ENCODE measurements at regions not wholly inside any gene's neighbourhood (a gene's known extent, or its start where the extent isn't known, plus 50 kb on each side); places are given as distances from the start of the nearest gene placed in this dataset.

GRCh38 chr6:154885214-154885613 is 109.9 kb upstream of the TIAM2 start:
- peak; percentile 50 for DNase-seq

GRCh38 chr6:154886016-154886415 is 109.1 kb upstream of the TIAM2 start:
- DNase-seq, result no peak

GRCh38 chr6:154886471-154886870 is 108.6 kb upstream of the TIAM2 start:
- DNase-seq, result no peak

GRCh38 chr6:154887051-154887450 is 108.1 kb upstream of the TIAM2 start:
- DNase-seq, result no peak

DNA sequence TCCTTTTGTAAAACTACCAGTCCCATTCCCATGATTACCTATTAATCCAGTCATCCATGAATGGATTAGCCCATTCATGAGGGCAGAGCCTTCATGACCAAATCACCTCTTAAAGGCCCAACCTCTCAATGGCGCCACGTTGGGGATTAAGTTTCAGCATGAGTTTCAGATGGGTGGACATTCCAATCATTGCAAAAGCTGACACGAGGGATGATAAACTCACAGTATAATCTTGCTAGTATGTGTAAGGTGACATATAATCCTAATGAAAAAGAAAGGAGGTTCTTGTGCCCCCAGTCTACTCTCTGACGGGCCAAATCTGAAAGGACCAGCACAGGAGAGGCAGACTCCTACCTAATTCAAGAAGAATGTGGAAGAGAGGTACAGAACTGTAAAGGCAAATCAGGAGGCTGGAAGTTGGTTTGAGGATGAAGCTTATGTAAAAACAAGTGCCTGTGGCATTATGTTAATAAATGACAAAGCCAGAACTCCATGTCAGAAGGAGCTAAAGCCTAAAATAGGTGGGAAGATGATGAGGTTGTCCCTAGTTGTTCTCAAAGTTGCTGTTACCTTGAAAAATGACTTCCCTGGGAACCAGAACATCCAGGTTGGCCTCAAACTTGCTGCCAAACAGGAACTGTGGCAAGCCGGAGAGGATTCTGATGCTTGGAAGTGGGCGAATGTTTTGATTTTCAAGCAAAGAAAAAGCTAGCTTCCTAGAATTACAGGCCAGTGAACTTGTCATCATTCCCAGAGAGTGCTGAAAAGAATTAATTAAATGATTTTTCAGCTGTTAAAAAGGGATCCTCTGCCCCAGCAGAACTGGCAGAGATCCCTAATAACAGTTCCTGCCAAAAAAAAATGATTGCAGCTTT is 106.5 kb upstream of the TIAM2 start:
- DNase-seq, result no peak

GRCh38 chr6:154890874-154891273 is 104.2 kb upstream of the TIAM2 start:
- no peak for DNase-seq

GRCh38 chr6:154891901-154892300 is 103.2 kb upstream of the TIAM2 start:
- no peak for DNase-seq

DNA sequence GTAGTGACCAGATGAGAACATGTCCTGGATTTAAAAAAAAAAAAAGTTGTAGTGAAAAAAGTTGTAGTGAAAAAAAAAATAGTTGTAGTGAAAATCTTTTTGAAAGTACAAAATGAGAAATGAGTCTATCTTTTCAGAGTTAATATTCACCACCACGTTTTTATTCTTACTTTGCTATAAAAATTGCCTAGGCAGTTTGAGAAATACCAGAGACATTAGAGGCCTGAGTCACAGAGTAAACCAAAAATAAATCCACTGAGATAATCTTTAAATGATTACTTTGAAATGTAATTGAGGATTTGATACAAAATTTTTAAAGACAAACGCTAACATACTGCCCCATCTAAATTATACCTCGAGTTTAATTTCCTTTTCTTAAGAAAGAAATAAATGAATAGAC is 101.2 kb upstream of the TIAM2 start:
- no peak for DNase-seq

DNA sequence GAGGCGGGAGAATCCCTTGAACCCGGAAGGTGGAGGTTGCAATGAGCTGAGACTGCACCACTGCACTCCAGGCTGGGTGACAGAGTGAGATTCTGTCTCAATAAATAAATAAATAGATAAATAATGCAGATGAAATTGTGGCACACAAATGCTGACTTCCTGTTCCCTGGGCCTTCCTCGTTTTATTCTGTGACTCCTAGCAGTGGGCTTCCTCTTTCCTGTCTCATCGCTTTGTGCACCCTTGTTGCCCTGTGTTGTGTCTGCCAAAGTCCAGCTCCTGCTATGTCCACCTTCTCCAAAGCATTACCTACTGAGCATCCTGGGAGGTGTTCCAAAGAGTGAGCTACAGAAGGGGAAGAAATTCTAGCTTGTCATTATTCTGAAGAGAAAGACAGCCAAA is 100.2 kb upstream of the TIAM2 start:
- DNase-seq, result peak; percentile 29

DNA sequence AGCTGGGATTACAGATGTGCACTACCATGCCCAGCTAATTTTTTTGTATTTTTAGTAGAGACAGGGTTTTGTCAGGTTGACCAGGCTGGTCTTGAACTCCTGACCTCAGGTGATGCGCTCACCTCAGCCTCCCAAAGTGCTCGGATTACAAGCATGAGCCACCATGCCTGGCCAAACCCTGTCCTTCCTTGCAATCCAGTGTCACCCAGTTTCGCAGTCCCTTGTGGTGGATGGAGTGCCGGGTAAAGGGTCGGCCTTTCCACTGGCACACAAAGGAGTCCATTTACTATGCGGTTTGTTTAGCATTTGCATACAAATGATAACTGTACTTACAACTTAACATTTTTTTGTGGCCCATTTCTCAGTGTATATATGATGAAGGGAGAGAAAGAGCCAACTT is 99.3 kb upstream of the TIAM2 start:
- no peak for DNase-seq

DNA sequence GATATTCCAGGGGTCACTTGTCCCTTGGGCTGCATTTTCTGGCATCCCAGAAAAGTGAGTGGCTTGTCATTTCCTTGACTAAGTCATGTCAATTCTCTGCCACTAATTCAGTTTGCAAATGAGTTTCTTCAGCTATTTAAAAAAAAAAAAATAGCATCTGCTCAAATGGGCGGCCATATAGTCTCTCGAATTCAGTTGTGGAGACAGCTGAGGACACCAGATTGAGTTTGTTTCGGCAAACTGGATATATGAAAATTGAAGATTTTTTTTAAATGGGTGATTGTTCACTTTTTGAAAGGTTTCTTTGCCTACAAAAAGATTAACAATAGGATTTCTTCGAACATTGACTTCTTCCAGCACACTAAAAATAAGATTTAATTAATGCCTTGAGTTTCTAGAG is 96.3 kb upstream of the TIAM2 start:
- no peak for DNase-seq

- no peak for DNase-seq
Observed at GRCh38 chr6:154899824-154900463, 95.2 kb upstream of the TIAM2 start.

- DNase-seq, result peak; percentile 51
Observed at GRCh38 chr6:154901876-154902552, 93.1 kb upstream of the TIAM2 start.

GRCh38 chr6:154907291-154907690 is 87.8 kb upstream of the TIAM2 start:
- no peak for DNase-seq

GRCh38 chr6:154908723-154909122 is 86.4 kb upstream of the TIAM2 start:
- no peak for DNase-seq

DNA sequence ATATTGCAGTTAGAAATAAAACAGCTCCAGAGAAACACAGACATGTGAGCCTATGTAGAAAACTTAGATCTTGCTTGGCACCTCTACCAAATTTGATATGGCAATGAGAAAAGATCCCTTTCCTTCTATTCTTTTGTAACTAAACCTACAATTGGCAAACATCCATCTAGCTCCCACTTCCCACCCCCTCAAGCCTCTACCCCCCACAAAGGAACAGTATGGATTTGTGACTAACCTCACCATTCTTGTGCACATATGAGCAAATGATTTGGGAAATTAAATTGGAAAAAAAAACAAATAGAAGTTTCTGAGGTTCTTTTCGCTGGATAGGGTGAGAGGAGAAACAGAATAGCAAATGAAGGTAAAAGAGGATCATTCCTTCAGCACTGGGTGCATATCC is 85.8 kb upstream of the TIAM2 start:
- no peak for DNase-seq

DNA sequence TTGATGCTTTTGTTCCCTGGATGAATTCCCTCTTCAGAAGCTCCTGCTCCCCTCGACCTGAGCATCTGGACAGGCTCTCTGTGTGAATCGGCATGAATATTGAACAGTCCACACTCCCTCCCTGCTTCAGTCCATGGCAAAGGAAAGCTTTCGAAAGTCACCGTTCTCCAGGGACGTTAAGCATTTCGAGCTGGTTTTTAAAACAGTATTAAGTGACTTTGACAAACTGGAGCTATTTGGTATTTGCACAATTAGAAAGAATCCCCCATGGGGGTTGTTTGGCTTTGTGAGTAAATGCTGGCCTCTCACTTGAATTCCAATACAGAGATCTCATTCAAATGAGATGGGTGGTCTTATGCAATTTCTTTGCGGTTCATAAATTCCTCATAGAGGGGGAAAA is 85.3 kb upstream of the TIAM2 start:
- DNase-seq, result no peak

- no peak for DNase-seq
Observed at GRCh38 chr6:154914288-154914687, 80.8 kb upstream of the TIAM2 start.

GRCh38 chr6:154916857-154917256 is 78.3 kb upstream of the TIAM2 start:
- no peak for DNase-seq

DNA sequence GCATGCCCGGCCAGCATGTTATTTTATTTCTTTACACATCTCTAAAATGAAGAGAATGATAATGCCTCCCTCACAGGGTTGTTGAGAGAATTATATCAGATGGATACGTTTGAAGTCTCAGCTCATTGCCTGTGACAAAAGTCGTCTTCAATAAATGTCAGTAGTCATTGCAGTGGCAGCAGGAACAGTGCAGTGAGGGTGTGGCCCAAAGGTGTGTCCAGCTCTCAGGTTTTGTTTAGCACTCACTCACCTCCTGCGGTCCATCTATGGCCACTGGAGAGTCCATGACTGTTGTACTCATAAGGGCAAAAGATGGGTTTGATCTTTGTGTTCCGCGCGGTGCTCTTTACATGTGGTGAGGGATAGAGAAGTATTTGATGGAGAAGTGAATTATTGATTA is 77.2 kb upstream of the TIAM2 start:
- no peak for DNase-seq

DNA sequence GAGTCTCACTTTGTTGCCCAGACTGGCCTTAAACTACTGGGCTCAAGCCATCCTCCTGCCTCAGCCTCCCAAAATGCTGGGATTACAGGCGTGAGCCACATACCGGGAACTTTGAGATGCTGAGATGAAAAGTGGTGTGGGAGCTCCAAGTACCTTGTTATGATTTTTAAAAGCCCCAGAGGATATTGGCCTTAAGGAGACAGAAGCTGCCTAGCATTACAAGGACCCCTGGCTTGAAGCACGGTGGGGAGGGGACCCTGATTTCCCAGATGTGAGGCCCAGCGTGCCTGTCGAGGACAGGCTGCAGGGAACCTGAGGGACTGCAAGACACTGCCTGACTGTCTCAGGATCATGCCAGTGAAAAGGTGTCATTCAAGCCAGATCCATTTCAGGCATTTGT is 75.3 kb upstream of the TIAM2 start:
- no peak for DNase-seq

GRCh38 chr6:154920495-154921200 is 74.5 kb upstream of the TIAM2 start:
- DNase-seq, result no peak

DNA sequence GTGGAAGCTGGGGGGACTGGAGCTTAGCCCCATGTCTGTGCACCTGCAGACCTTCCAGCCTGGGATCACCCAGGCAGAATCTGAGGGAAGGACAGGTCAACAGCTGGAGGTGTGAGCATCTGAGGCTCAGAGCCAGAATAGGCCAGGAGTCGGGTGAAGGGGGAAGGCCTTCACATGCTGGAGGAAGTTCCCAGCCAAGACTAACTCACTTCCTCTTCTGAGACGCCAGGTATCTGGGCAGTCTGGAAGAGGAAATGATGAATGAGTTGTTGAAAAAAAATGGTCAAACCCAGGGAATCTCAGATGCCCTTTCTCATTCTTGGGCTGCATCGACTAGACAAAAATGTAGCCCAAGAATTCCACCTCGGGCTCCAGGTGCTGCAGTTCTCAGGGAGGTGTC is 73.6 kb upstream of the TIAM2 start:
- peak; percentile 36 for DNase-seq
